ENCODE measurements at regions not wholly inside any gene's neighbourhood (a gene's known extent, or its start where the extent isn't known, plus 50 kb on each side); places are given as distances from the start of the nearest gene placed in this dataset.

- no peak for TF ChIP-seq SP1 (IDR thresholded peaks at IDR 0.05)
- no peak for TF ChIP-seq L3MBTL2 (conservative IDR thresholded peaks at IDR 0.05)
- TF ChIP-seq HDGF (IDR thresholded peaks at IDR 0.05; ENCODE audit: borderline replicate concordance) = no peak
- no peak for TF ChIP-seq SUZ12 (IDR thresholded peaks at IDR 0.05)
These were observed 94.5 kb upstream of the PRKX start for GRCh38 chrX:3807906-3808305.
